Body of pancreas (tissue), 4 donors: ENCODE measurements at regions not wholly inside any gene's neighbourhood (a gene's known extent, or its start where the extent isn't known, plus 50 kb on each side); places are given as distances from the start of the nearest gene placed in this dataset.

ENCODE experiments used
- POLR2A ChIP-seq, 3 donors: fragments of 450-650 bp; IDR thresholded peaks; one replicate each; pipeline ENCODE4 v1.6.1; 2016; ENCODE audit warnings: antibody characterized with exemption in 3 of 3, mild to moderate bottlenecking in 2 of 3
- TF ChIP-seq, protein P1 (sequence below), 7 experiments: fragments of 450-650 bp in 4 of 7; fragments of 200-600 bp in 3 of 7; sonication (generic) in 3 of 7; IDR thresholded peaks; one replicate each; pipeline ENCODE4 v1.5.1; 2016 to 2019; ENCODE audit warnings: antibody characterized with exemption in 7 of 7

DNA sequence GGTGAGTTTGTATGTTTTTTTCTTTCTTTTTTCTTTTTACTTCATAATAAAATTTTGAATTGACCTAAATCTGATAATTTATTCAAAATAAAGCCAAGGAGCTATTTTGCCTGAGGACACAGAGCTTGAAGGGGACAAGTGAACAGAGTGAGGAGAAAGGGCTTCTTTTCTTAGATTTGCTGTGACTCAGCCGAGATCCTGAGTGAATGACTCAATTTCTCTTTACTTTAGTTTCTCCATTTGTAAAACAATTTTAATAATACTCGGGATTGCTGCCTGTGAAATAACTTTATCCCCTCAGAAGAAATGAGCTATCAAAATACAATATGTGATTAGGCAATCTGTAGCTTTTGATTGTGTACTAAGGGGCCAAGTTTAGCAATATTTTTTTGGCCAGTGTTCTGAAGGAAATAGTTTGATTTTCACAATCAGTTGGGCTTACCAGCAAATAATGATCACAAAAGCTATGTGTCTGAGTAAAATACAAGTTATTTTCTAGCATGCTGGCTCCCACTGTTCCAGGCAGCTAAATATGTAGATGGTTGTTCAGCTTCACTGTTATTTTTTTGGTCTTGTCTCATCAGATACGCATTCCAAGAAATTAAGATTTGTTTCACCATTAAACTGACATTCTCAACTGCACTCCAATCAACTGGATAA is 437.5 kb downstream of the FGF9 start:
- TF ChIP-seq, protein P1, sequence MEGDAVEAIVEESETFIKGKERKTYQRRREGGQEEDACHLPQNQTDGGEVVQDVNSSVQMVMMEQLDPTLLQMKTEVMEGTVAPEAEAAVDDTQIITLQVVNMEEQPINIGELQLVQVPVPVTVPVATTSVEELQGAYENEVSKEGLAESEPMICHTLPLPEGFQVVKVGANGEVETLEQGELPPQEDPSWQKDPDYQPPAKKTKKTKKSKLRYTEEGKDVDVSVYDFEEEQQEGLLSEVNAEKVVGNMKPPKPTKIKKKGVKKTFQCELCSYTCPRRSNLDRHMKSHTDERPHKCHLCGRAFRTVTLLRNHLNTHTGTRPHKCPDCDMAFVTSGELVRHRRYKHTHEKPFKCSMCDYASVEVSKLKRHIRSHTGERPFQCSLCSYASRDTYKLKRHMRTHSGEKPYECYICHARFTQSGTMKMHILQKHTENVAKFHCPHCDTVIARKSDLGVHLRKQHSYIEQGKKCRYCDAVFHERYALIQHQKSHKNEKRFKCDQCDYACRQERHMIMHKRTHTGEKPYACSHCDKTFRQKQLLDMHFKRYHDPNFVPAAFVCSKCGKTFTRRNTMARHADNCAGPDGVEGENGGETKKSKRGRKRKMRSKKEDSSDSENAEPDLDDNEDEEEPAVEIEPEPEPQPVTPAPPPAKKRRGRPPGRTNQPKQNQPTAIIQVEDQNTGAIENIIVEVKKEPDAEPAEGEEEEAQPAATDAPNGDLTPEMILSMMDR (IDR thresholded peaks at IDR 0.05), result no peak
- no peak for TF ChIP-seq POLR2A (IDR thresholded peaks at IDR 0.05)
